AG04450 (cell line): ENCODE measurements at regions not wholly inside any gene's neighbourhood (a gene's known extent, or its start where the extent isn't known, plus 50 kb on each side); places are given as distances from the start of the nearest gene placed in this dataset.

Experiments used
- CTCF ChIA-PET: fragments of 300-600, 350-600 bp; formaldehyde crosslinking; extraction: SDS; loops from one replicate; lab custom pipeline; 2022; ENCODE audit warnings: antibody characterized with exemption, inconsistent platforms; lab: Charles Lee
- POLR2A ChIA-PET: fragments of 350-600 bp; formaldehyde crosslinking; extraction: SDS; loops from one replicate; lab custom pipeline; 2021; ENCODE audit warnings: antibody characterized with exemption, inconsistent platforms; lab: Yijun Ruan, JAX
- DNase-seq: peaks from one replicate; pipeline ENCODE4 v3.0.0-alpha.2; 2011; ENCODE audit warnings: low read depth, low spot score
- H3K27ac ChIP-seq: one replicate; pipeline ENCODE4 v1.5.1; 2012; ENCODE audit warnings: low read depth, low read length, control low read depth
- H3K27me3 ChIP-seq: one replicate; pipeline ENCODE4 v1.6.0; 2012; ENCODE audit warnings: low read length; ENCODE audit not compliant: control insufficient read depth, insufficient read depth
- H3K4me3 ChIP-seq: 2 replicates; pipeline ENCODE4 v1.5.1; 2011; ENCODE audit warnings: mild to moderate bottlenecking, low read depth, low read length, control low read depth
- H3K9me3 ChIP-seq: 2 replicates; pipeline ENCODE4 v1.5.1; 2012; ENCODE audit warnings: low read length; ENCODE audit not compliant: control insufficient read depth, insufficient read depth
- TF ChIP-seq, protein P1 (sequence below): IDR thresholded peaks from 2 replicates; pipeline ENCODE4 v1.5.1; 2011; ENCODE audit warnings: low read depth, low read length, control low read depth, inconsistent platforms

DNA sequence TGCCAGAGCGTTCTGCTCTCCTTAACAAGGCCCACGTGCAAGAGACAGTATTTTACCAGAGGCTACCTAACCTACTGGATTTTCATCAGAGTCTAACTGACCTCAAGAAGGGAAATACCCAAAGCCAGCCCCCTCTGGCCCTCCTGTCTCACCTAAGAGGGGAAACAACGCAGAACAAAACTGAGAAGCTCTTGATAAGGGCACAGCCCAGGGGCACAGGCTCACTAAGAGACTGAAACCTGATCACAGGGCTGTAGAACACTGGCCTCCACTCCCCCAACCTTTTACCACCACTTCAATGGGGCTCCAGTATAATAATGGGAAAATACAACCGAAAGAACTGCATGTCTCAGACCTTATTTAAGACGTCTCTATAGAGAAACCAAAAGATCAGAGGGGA lies 449.5 kb upstream of the CAMK1G start:
- ChIA-PET CTCF (no interaction called here), POLR2A (no interaction called here)
- no peak overlapping the region for H3K4me3 ChIP-seq
- TF ChIP-seq, protein P1, sequence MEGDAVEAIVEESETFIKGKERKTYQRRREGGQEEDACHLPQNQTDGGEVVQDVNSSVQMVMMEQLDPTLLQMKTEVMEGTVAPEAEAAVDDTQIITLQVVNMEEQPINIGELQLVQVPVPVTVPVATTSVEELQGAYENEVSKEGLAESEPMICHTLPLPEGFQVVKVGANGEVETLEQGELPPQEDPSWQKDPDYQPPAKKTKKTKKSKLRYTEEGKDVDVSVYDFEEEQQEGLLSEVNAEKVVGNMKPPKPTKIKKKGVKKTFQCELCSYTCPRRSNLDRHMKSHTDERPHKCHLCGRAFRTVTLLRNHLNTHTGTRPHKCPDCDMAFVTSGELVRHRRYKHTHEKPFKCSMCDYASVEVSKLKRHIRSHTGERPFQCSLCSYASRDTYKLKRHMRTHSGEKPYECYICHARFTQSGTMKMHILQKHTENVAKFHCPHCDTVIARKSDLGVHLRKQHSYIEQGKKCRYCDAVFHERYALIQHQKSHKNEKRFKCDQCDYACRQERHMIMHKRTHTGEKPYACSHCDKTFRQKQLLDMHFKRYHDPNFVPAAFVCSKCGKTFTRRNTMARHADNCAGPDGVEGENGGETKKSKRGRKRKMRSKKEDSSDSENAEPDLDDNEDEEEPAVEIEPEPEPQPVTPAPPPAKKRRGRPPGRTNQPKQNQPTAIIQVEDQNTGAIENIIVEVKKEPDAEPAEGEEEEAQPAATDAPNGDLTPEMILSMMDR = no peak
- H3K27me3 ChIP-seq = no peaks in the 10 kb centered on the region
- DNase-seq = no peak
- H3K27ac ChIP-seq = no peak overlapping the region
- H3K9me3 ChIP-seq = no peaks in the 10 kb centered on the region

DNA sequence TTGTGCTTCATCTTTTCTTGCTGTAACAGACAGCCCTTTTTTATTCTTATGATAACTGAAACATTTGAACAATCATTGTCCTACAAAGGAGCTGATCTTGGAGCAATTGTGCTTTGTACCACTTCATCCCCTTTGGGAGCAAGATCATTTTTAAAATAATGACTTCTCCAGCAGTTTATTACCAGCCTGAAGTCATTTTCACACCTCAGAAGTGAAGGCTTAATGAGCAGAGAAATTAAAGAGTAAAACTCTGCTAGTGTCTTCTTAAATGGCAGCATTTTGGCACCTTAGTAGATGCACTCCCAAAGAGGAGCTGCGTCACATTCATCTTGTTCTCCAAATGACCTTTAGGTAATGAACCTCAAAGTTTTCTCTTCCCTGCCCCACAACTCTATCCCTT lies 439.6 kb upstream of the CAMK1G start:
- H3K27me3 ChIP-seq = no peaks in the 10 kb centered on the region
- H3K4me3 ChIP-seq = no peak overlapping the region
- no peaks in the 10 kb centered on the region for H3K9me3 ChIP-seq
- TF ChIP-seq, protein P1 = no peak
- no peak for DNase-seq
- H3K27ac ChIP-seq = no peak overlapping the region
- ChIA-PET POLR2A (no interaction called here), CTCF (no interaction called here)

DNA sequence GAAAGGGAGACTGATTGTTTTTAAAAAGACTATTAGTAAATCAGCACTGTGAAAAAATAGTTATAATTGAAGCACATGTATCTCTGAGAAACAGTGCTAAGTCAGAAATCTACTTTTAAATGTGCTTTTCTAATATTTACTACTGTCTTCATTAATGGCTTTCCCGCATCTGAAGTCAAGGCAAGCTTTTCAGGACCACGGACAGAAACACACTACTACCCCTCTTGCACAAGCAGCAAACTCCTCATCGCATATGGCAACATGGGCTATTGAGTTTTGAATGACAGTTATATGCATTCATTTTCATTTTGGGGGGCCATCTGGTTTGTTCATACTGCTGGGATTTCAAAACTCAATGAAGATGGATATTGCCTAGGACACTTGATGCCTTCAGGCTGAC lies 433.4 kb upstream of the CAMK1G start:
- TF ChIP-seq, protein P1 = no peak
- Histone ChIP-seq H3K27me3 (no peaks in the 10 kb centered on the region), H3K4me3 (no peak overlapping the region), H3K27ac (no peak overlapping the region), H3K9me3 (no peaks in the 10 kb centered on the region)
- POLR2A ChIA-PET = no interaction called here
- CTCF ChIA-PET = interaction anchor here (0.6 kb wide), 1 partner anchor 58 kb away, joined by 3 read pairs; no protein-coding TSS in a partner anchor
- DNase-seq = peak; percentile 1

DNA sequence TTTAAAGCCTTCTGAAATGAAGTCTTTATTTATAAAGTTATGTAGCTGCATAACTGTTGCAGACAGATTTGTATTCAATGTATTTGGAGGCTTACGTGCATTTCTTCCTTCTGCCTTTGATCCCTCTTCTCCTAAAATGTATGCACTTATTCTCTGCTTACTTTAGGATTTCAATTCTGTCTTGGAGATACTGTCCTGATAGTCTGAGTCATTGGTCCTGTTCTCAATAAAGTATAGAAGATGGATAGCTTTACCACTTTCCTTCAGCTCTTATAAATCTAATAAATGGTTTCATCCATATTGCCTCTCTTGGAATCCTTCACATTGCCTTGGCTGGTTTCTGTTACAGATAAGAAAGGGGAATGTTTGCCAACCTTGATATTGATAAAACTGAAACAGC lies 430.1 kb upstream of the CAMK1G start:
- ChIA-PET CTCF (interaction anchor here (0.6 to 1.7 kb wide), 3 partner anchors 50 to 201 kb away, joined by 3 to 5 read pairs (median 4); no protein-coding TSS in a partner anchor), POLR2A (no interaction called here)
- Histone ChIP-seq H3K27ac (no peak overlapping the region), H3K9me3 (no peaks in the 10 kb centered on the region), H3K27me3 (no peaks in the 10 kb centered on the region), H3K4me3 (no peak overlapping the region)
- DNase-seq = no peak
- TF ChIP-seq, protein P1 = no peak

DNA sequence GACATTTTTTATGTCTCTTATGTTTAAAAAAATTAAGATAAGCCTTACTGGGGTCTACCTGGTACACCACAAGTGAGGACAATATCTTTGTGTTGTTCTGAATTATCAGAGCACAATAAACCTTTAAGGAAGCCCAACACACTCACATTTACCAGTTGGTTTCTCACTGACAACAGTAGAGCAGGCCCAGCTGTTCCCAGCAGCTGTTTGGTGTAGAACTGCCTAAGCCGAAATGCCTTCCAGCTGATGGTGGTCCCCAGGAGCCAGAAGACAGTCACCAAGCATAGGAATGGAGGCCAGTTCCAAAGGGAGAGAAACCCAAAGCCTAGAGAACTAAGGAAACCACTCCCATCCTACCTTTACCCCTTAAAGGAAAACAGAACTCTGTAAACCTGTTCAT lies 428.6 kb upstream of the CAMK1G start:
- CTCF ChIA-PET = no interaction called here
- Histone ChIP-seq H3K27me3 (no peaks in the 10 kb centered on the region), H3K27ac (no peak overlapping the region), H3K9me3 (no peaks in the 10 kb centered on the region), H3K4me3 (no peak overlapping the region)
- no peak for DNase-seq
- POLR2A ChIA-PET = no interaction called here
- TF ChIP-seq, protein P1 = no peak
